Glutamatergic neuron (in vitro differentiated cells): ENCODE measurements at regions not wholly inside any gene's neighbourhood (a gene's known extent, or its start where the extent isn't known, plus 50 kb on each side); places are given as distances from the start of the nearest gene placed in this dataset.

Experiments used
- DNase-seq: peaks from one replicate; pipeline ENCODE4 v3.0.0; 2022
- H3K27ac Mint-ChIP-seq: one replicate; pipeline ENCODE4 v1.8.0; 2020; ENCODE audit warnings: mild to moderate bottlenecking, mixed read lengths, inconsistent platforms; ENCODE audit not compliant: unreplicated experiment
- H3K27me3 Mint-ChIP-seq: one replicate; pipeline ENCODE4 v1.8.0; 2020; ENCODE audit warnings: mild to moderate bottlenecking, moderate library complexity, mixed read lengths, inconsistent platforms; ENCODE audit not compliant: unreplicated experiment
- H3K36me3 Mint-ChIP-seq: one replicate; pipeline ENCODE4 v1.8.0; 2020; ENCODE audit warnings: mild to moderate bottlenecking, mixed read lengths, inconsistent platforms; ENCODE audit not compliant: unreplicated experiment
- H3K4me1 Mint-ChIP-seq: one replicate; pipeline ENCODE4 v1.8.0; 2020; ENCODE audit warnings: mild to moderate bottlenecking, low read depth, mixed read lengths, inconsistent platforms; ENCODE audit not compliant: unreplicated experiment
- H3K4me3 Mint-ChIP-seq: one replicate; pipeline ENCODE4 v1.8.0; 2020; ENCODE audit warnings: mild to moderate bottlenecking, mixed read lengths, inconsistent platforms; ENCODE audit not compliant: unreplicated experiment
- H3K9me3 Mint-ChIP-seq: one replicate; pipeline ENCODE4 v1.8.0; 2020; ENCODE audit warnings: mild to moderate bottlenecking, moderate library complexity, mixed read lengths, inconsistent platforms; ENCODE audit not compliant: unreplicated experiment
- CTCF ChIP-seq: fragments of 200-600 bp; sonication (generic); IDR thresholded peaks from one replicate; pipeline ENCODE4 v1.5.0; 2021; ENCODE audit not compliant: partially characterized antibody, unreplicated experiment

DNA sequence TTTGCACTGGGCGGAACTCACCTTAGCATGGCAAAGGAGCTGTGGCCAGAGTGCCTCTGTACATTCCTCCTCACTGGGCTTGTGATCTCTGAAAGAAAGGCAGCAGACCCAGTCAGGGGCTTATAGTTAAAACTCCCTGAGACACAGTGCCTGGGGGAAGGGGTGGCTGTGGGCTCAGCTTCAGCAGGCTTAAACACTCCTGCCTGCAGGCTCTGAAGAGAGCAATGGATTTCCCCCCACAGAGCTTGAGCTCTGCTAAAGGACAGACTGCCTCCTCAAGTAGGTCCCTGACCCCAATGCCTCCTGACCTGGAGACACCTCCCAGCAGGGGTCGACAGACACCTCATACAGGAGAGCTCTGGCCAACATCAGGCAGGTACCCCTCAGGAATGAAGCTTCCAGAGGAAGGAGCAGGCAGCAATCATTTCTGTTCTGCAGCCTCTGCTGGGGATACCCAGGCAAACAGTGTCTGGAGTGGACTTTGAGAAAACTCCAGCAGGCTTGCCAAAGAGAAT, 327.5 kb upstream of the SLC16A7 start:
- Mint-ChIP-seq H3K4me3 (no peak overlapping the region), H3K27ac (no peak overlapping the region), H3K9me3 (no peaks in the 10 kb centered on the region), H3K36me3 (no peaks in the 10 kb centered on the region), H3K27me3 (peaks cover 2% of the 10 kb centered on the region), H3K4me1 (no peaks in the 10 kb centered on the region)
- no peak for TF ChIP-seq CTCF
- no peak for DNase-seq

DNA sequence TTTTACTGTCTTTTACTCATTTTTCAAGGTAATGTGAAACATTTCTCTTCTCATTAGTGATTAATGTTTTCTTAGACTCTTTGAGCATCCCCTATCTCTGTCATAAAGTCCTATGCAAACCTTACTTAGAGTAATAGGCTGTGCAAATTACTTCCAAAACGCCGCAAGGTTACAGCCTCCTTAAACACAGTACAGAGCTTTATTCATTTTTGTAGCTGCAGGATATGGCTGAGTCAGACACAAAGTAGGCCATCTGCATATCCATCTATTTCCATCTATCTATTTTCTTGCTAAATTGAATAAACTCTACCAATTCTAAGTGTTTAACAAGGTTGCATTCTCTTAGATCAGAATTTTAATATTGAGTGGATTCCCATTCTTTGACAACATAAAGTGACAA, 335.6 kb upstream of the SLC16A7 start:
- Mint-ChIP-seq H3K27ac (no peak overlapping the region), H3K36me3 (no peaks in the 10 kb centered on the region), H3K27me3 (no peaks in the 10 kb centered on the region), H3K4me3 (no peak overlapping the region), H3K9me3 (no peaks in the 10 kb centered on the region), H3K4me1 (no peaks in the 10 kb centered on the region)
- DNase-seq: no peak
- no peak for TF ChIP-seq CTCF

GRCh38 chr12:59252731-59253130, 332.4 kb upstream of the LRIG3 start:
- DNase-seq: no peak
- Mint-ChIP-seq H3K4me3 (no peak overlapping the region), H3K9me3 (no peaks in the 10 kb centered on the region), H3K27ac (no peak overlapping the region), H3K36me3 (peaks cover 16% of the 10 kb centered on the region), H3K4me1 (no peaks in the 10 kb centered on the region), H3K27me3 (no peaks in the 10 kb centered on the region)
- no peak for TF ChIP-seq CTCF

GRCh38 chr12:59250766-59251165, 330.5 kb upstream of the LRIG3 start:
- no peaks in the 10 kb centered on the region for H3K9me3 Mint-ChIP-seq
- H3K36me3 Mint-ChIP-seq: peaks cover 16% of the 10 kb centered on the region
- no peaks in the 10 kb centered on the region for H3K4me1 Mint-ChIP-seq
- H3K27me3 Mint-ChIP-seq: no peaks in the 10 kb centered on the region
- no peak for DNase-seq
- TF ChIP-seq CTCF: no peak
- H3K4me3 Mint-ChIP-seq: no peak overlapping the region
- H3K27ac Mint-ChIP-seq: no peak overlapping the region

DNA sequence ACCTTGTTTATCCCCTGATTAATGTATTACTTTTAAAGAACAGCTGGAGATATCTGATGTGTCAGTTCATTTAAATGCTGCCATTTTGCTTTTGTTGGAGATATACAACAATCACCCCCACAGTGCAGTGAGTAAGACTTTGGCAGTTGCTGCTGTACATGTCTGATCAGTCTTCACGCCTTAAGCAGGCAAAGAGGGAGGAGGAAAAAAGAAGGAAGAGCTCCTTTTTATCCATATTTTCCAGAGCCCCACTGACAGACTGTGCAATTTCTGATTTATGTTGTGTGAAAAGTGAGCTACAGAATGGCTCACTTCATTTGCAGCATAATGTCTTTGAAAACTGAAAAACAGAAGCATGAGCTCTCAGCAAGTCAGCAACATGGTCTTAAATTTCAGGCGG, 319.7 kb upstream of the LRIG3 start:
- Mint-ChIP-seq H3K9me3 (no peaks in the 10 kb centered on the region), H3K36me3 (no peaks in the 10 kb centered on the region), H3K4me3 (no peak overlapping the region), H3K27me3 (no peaks in the 10 kb centered on the region), H3K27ac (no peak overlapping the region), H3K4me1 (no peaks in the 10 kb centered on the region)
- DNase-seq: no peak
- no peak for TF ChIP-seq CTCF
